ENCODE measurements at regions not wholly inside any gene's neighbourhood (a gene's known extent, or its start where the extent isn't known, plus 50 kb on each side); places are given as distances from the start of the nearest gene placed in this dataset.
A peak's percentile ranks its signal among the peaks of the same experiment; 100 is the strongest.

DNA sequence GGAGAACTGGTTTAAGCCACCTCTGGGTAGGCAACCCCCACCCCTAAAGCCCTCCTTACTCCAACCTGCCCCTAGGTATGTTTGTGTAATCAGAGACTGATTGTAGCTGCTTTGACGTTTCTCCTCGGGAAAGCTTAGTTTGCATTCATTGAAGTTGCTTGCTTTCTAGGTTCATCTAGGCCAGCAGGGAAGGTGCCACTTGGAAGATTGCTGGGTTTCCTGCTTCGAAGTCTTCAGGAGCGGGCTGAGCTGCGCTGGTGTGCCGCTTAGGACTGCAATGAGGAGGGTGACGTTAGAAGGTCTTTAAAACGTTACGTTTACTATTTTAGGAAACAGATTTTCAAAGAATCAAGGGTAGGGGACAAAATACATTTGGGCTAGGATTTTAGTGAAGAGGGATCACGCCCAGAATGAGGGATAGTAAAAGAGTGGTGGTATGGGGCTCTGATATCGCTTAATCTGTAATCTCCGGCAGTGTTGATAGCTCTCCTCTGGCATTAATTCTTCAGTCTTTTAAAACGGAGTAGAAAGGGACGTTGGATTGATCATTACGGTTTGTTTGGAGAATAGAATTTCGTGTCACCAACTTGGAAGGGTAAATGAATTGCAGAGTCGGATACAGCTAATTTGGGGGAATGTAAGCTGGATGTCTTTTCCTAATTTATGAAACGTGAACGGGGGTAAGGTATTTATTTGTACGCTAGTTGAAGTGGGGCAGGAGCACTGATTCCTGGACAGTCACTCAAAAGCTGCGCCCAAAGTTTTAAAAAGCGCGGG, 92.6 kb upstream of the PRDM1 start:
- Histone ChIP-seq H4K20me1 (ENCODE audit: insufficient read depth, low read length) (no peaks in the 10 kb centered on the region), H3K4me1 (ENCODE audit: control insufficient read depth in 1 of 2, insufficient read depth in 2 of 2, low read length in 2 of 2) (peaks cover 30 to 40% of the 10 kb centered on the region in 2 donors), H3K36me3 (replicated peaks in 1 of 2; ENCODE audit: control insufficient read depth in 1 of 2, insufficient read depth in 2 of 2, low read length in 2 of 2) (no peaks in the 10 kb centered on the region), H3K27ac (ENCODE audit: low read depth in 1 of 2, low read length in 2 of 2) (peak overlapping the region in 1 of 2 donors; percentile 98), H3K9me3 (replicated peaks in 1 of 2; ENCODE audit: control insufficient read depth in 1 of 2, insufficient read depth in 1 of 2, low read length in 2 of 2) (no peaks in the 10 kb centered on the region), H2AFZ (ENCODE audit: insufficient read depth, low read depth, low read length, poor library complexity, severe bottlenecking) (peak overlapping the region; percentile 76), H3K79me2 (ENCODE audit: insufficient read depth, low read length) (no peaks in the 10 kb centered on the region), H3K9ac (ENCODE audit: insufficient read depth, low read length, poor library complexity, severe bottlenecking) (peak overlapping the region; percentile 90), H3K4me2 (replicated peaks; ENCODE audit: extremely low read depth, low read length, poor library complexity, severe bottlenecking) (peak overlapping the region; percentile 94), H3K4me3 (replicated peaks in 1 of 3; ENCODE audit: low read depth in 2 of 3, low read length in 3 of 3) (peak overlapping the region; percentile 70 to 93 (median 78)), H3K27me3 (ENCODE audit: control insufficient read depth in 2 of 2, insufficient read depth in 2 of 2, low read length in 2 of 2) (peaks cover 55 to 77% of the 10 kb centered on the region in 2 donors)
- DNase-seq = peak in 1 of 3 donors; percentile 16
- Mint-ChIP-seq H3K4me1 (peaks cover 33% of the 10 kb centered on the region), H3K4me3 (peak overlapping the region; percentile 93 to 99), H3K36me3 (peaks cover 0 to 4% of the 10 kb centered on the region in 2 donors), H3K27ac (peak overlapping the region; percentile 26 to 96 (median 76)), H3K9me3 (peaks cover 0 to 3% (median 0%) of the 10 kb centered on the region in 7 donors), H3K27me3 (ENCODE audit: low read depth in 3 of 3) (peaks cover 68 to 72% (median 69%) of the 10 kb centered on the region in 3 donors)
- TF ChIP-seq, protein P1, sequence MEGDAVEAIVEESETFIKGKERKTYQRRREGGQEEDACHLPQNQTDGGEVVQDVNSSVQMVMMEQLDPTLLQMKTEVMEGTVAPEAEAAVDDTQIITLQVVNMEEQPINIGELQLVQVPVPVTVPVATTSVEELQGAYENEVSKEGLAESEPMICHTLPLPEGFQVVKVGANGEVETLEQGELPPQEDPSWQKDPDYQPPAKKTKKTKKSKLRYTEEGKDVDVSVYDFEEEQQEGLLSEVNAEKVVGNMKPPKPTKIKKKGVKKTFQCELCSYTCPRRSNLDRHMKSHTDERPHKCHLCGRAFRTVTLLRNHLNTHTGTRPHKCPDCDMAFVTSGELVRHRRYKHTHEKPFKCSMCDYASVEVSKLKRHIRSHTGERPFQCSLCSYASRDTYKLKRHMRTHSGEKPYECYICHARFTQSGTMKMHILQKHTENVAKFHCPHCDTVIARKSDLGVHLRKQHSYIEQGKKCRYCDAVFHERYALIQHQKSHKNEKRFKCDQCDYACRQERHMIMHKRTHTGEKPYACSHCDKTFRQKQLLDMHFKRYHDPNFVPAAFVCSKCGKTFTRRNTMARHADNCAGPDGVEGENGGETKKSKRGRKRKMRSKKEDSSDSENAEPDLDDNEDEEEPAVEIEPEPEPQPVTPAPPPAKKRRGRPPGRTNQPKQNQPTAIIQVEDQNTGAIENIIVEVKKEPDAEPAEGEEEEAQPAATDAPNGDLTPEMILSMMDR (IDR thresholded peaks at IDR 0.05) = no peak
- WGBS (ENCODE audit: insufficient coverage) = 9% methylated on average over 21 of the region's 23 CpGs
- intact Hi-C loops (cut with micrococcal nuclease) = loop anchor here (5.0 to 10.0 kb wide), 6 partner anchors 91 to 221 kb away; partner anchors contain the start of gene PRDM1 (in 2 of the 2)

DNA sequence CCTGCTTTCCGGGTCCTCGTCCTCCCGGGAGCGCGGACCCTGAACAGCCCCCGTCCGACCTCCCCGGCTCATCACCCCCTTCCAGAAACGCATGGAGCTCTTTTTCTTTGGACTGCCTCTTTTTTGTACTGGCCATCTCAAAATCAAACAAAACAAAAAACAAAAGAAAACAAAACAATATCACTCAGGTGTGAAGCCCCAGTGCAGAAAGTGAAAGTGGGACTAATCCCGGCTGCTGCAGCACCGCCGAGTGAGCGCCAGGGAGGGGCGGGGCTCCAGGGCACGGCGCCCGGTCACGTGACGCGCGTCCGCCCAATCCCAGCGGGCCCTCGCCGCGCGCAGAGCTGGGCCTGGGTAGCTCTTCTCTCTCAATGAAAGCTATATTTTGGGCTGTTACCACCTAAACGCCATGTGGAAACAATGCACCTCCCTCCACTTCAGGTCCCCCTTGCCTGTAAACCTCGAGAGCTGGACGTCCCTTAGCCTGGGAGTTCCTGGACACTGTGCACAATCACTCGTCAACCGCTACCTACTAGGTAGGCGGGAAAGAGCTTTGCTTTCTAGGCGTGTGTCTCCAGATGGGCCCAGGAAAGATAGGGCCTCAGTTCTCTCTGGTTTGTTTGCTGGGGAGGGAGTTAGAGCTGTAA, 93.7 kb upstream of the PRDM1 start:
- Mint-ChIP-seq H3K4me1 (peaks cover 31% of the 10 kb centered on the region), H3K4me3 (peak overlapping the region; percentile 93 to 99), H3K27ac (peak overlapping the region; percentile 36 to 93 (median 86)), H3K27me3 (ENCODE audit: low read depth in 3 of 3) (peaks cover 70 to 75% (median 72%) of the 10 kb centered on the region in 3 donors), H3K9me3 (peaks cover 0 to 3% (median 0%) of the 10 kb centered on the region in 7 donors), H3K36me3 (peaks cover 0 to 4% of the 10 kb centered on the region in 2 donors)
- peak overlapping the region; percentile 64 for H3K9ac ChIP-seq (ENCODE audit: insufficient read depth, low read length, poor library complexity, severe bottlenecking)
- peak overlapping the region; percentile 94 for H3K4me2 ChIP-seq (replicated peaks; ENCODE audit: extremely low read depth, low read length, poor library complexity, severe bottlenecking)
- H3K79me2 ChIP-seq (ENCODE audit: insufficient read depth, low read length) = no peaks in the 10 kb centered on the region
- no peaks in the 10 kb centered on the region for H4K20me1 ChIP-seq (ENCODE audit: insufficient read depth, low read length)
- peak overlapping the region in 1 of 2 donors; percentile 79 for H3K27ac ChIP-seq (ENCODE audit: low read depth in 1 of 2, low read length in 2 of 2)
- H3K4me3 ChIP-seq (replicated peaks in 1 of 3; ENCODE audit: low read depth in 2 of 3, low read length in 3 of 3) = peak overlapping the region; percentile 81 to 94 (median 93)
- intact Hi-C loops (cut with micrococcal nuclease) = loop anchor here (5.0 to 10.0 kb wide), 6 partner anchors 92 to 222 kb away; partner anchors contain the start of gene PRDM1 (in 2 of the 2)
- H3K36me3 ChIP-seq (replicated peaks in 1 of 2; ENCODE audit: control insufficient read depth in 1 of 2, insufficient read depth in 2 of 2, low read length in 2 of 2) = no peaks in the 10 kb centered on the region
- H3K4me1 ChIP-seq (ENCODE audit: control insufficient read depth in 1 of 2, insufficient read depth in 2 of 2, low read length in 2 of 2) = peaks cover 30 to 40% of the 10 kb centered on the region in 2 donors
- H2AFZ ChIP-seq (ENCODE audit: insufficient read depth, low read depth, low read length, poor library complexity, severe bottlenecking) = peak overlapping the region; percentile 85
- under 1% methylated on average over 29 of the region's 34 CpGs for whole genome bisulfite sequencing (ENCODE audit: insufficient coverage)
- peaks cover 56 to 79% of the 10 kb centered on the region in 2 donors for H3K27me3 ChIP-seq (ENCODE audit: control insufficient read depth in 2 of 2, insufficient read depth in 2 of 2, low read length in 2 of 2)
- no peaks in the 10 kb centered on the region for H3K9me3 ChIP-seq (replicated peaks in 1 of 2; ENCODE audit: control insufficient read depth in 1 of 2, insufficient read depth in 1 of 2, low read length in 2 of 2)
- peak; percentile 76 to 88 (median 85) for DNase-seq
- TF ChIP-seq, protein P1 (IDR thresholded peaks at IDR 0.05) = no peak
